Hepatocyte (in vitro differentiated cells): ENCODE measurements at regions not wholly inside any gene's neighbourhood (a gene's known extent, or its start where the extent isn't known, plus 50 kb on each side); places are given as distances from the start of the nearest gene placed in this dataset.

Experiments used
- DNase-seq: peaks from one replicate; pipeline ENCODE4 v3.0.0-alpha.2; 2016; ENCODE audit warnings: low spot score
- H2AFZ ChIP-seq: fragments of 200-600 bp; sonication (generic); 2 replicates; pipeline ENCODE4 v1.6.0; 2016; ENCODE audit warnings: antibody characterized with exemption, mild to moderate bottlenecking
- H3K27ac ChIP-seq: fragments of 200-600 bp; sonication (generic); 2 replicates; pipeline ENCODE4 v1.5.1; 2016; ENCODE audit warnings: mild to moderate bottlenecking
- H3K27me3 ChIP-seq: fragments of 200-600 bp; sonication (generic); 2 replicates; pipeline ENCODE4 v1.6.1; 2016
- H3K36me3 ChIP-seq: fragments of 200-600 bp; sonication (generic); replicated peaks from 2 replicates; pipeline ENCODE4 v1.5.1; 2016; ENCODE audit warnings: low read depth; ENCODE audit not compliant: insufficient read depth
- H3K4me1 ChIP-seq: fragments of 200-600 bp; sonication (generic); 2 replicates; pipeline ENCODE4 v1.5.1; 2016; ENCODE audit warnings: mild to moderate bottlenecking, moderate library complexity; ENCODE audit not compliant: insufficient read depth
- H3K4me2 ChIP-seq: fragments of 200-600 bp; sonication (generic); 2 replicates; pipeline ENCODE4 v1.6.0; 2016
- H3K4me3 ChIP-seq: fragments of 200-600 bp; sonication (generic); 2 replicates; pipeline ENCODE4 v1.5.1; 2016; ENCODE audit warnings: mild to moderate bottlenecking
- H3K79me2 ChIP-seq: fragments of 200-600 bp; sonication (generic); 2 replicates; pipeline ENCODE4 v1.6.0; 2017; ENCODE audit warnings: mild to moderate bottlenecking
- H3K9me2 ChIP-seq: fragments of 200-600 bp; sonication (generic); replicated peaks from 2 replicates; pipeline ENCODE4 v1.6.0; 2017; ENCODE audit warnings: mild to moderate bottlenecking; ENCODE audit not compliant: insufficient read depth
- H3K9me3 ChIP-seq: fragments of 200-600 bp; sonication (generic); 2 replicates; pipeline ENCODE4 v1.5.1; 2016; ENCODE audit warnings: low read depth, mild to moderate bottlenecking
- H4K20me1 ChIP-seq: fragments of 200-600 bp; sonication (generic); 2 replicates; pipeline ENCODE4 v1.6.0; 2016; ENCODE audit warnings: mild to moderate bottlenecking; ENCODE audit not compliant: insufficient read depth, poor library complexity, severe bottlenecking
- CTCF ChIP-seq: fragments of 200-600 bp; sonication (generic); IDR thresholded peaks from 2 replicates; pipeline ENCODE4 v1.5.1; 2016; ENCODE audit warnings: antibody characterized with exemption, mild to moderate bottlenecking; ENCODE audit not compliant: poor library complexity
- EZH2 ChIP-seq: fragments of 200-600 bp; sonication (generic); IDR thresholded peaks from 2 replicates; pipeline ENCODE4 v1.6.1; 2016; ENCODE audit warnings: antibody characterized with exemption, mild to moderate bottlenecking, borderline replicate concordance
- EZH2phosphoT487 ChIP-seq: fragments of 200-600 bp; sonication (generic); IDR thresholded peaks from one replicate; pipeline ENCODE4 v1.6.1; 2018; ENCODE audit warnings: antibody characterized with exemption, mild to moderate bottlenecking, low read depth, moderate library complexity; ENCODE audit not compliant: unreplicated experiment, severe bottlenecking
- WGBS: methylation state at CpG from one replicate; pipeline ENCODE4 v1.1.6; 2016; ENCODE audit warnings: low lambda C conversion rate; ENCODE audit errors: missing lambda C conversion rate; 5-methylcytosine and 5-hydroxymethylcytosine counted together

GRCh38 chr13:22082437-22083100 lies 411.7 kb downstream of the FGF9 start:
- no peak overlapping the region for H2AFZ ChIP-seq
- WGBS, result 76% methylated on average over 2 of the region's 2 CpGs
- peaks cover 4% of the 10 kb centered on the region for H3K4me1 ChIP-seq
- no peaks in the 10 kb centered on the region for H3K27me3 ChIP-seq
- H3K4me3 ChIP-seq, result no peak overlapping the region
- TF ChIP-seq EZH2 (no peak), EZH2phosphoT487 (no peak), CTCF (no peak)
- H3K36me3 ChIP-seq, result no peaks in the 10 kb centered on the region
- H3K27ac ChIP-seq, result no peak overlapping the region
- no peaks in the 10 kb centered on the region for H4K20me1 ChIP-seq
- no peaks in the 10 kb centered on the region for H3K9me3 ChIP-seq
- no peak for DNase-seq
- H3K79me2 ChIP-seq, result no peaks in the 10 kb centered on the region
- H3K9me2 ChIP-seq, result no peaks in the 10 kb centered on the region
- H3K4me2 ChIP-seq, result no peak overlapping the region

- Histone ChIP-seq H3K9me2 (no peaks in the 10 kb centered on the region), H3K4me1 (peaks cover 8% of the 10 kb centered on the region), H3K27ac (no peak overlapping the region), H3K36me3 (no peaks in the 10 kb centered on the region), H3K9me3 (no peaks in the 10 kb centered on the region), H4K20me1 (no peaks in the 10 kb centered on the region), H3K4me2 (no peak overlapping the region), H2AFZ (no peak overlapping the region), H3K27me3 (no peaks in the 10 kb centered on the region), H3K4me3 (no peak overlapping the region), H3K79me2 (no peaks in the 10 kb centered on the region)
- no peak for DNase-seq
- WGBS, result 73% methylated on average over 2 of the region's 2 CpGs
- TF ChIP-seq EZH2phosphoT487 (no peak), EZH2 (no peak), CTCF (no peak)
Observed at GRCh38 chr13:22085001-22085400, 414.1 kb downstream of the FGF9 start.

GRCh38 chr13:22086597-22087330 lies 415.9 kb downstream of the FGF9 start:
- DNase-seq, result no peak
- H3K79me2 ChIP-seq, result no peaks in the 10 kb centered on the region
- no peak overlapping the region for H2AFZ ChIP-seq
- H3K27me3 ChIP-seq, result no peaks in the 10 kb centered on the region
- H3K4me3 ChIP-seq, result no peak overlapping the region
- no peaks in the 10 kb centered on the region for H3K36me3 ChIP-seq
- no peak overlapping the region for H3K4me2 ChIP-seq
- H3K27ac ChIP-seq, result peak overlapping the region; percentile 29
- H4K20me1 ChIP-seq, result no peaks in the 10 kb centered on the region
- no peak for TF ChIP-seq CTCF
- TF ChIP-seq EZH2phosphoT487, result no peak
- no peaks in the 10 kb centered on the region for H3K9me3 ChIP-seq
- no peaks in the 10 kb centered on the region for H3K9me2 ChIP-seq
- 90% methylated on average over 10 of the region's 10 CpGs for WGBS
- peaks cover 15% of the 10 kb centered on the region for H3K4me1 ChIP-seq
